ENCODE measurements at regions not wholly inside any gene's neighbourhood (a gene's known extent, or its start where the extent isn't known, plus 50 kb on each side); places are given as distances from the start of the nearest gene placed in this dataset.

- H3K27me3 ChIP-seq (ENCODE audit: insufficient read depth, low read length, poor library complexity): peaks cover 3% of the 10 kb centered on the region
- H3K36me3 ChIP-seq (ENCODE audit: insufficient read depth, low read length): no peaks in the 10 kb centered on the region
- ATAC-seq (ENCODE audit: insufficient read depth, low read depth) (no peak), DNase-seq (no peak)
- H3K9ac ChIP-seq (ENCODE audit: low read depth, low read length): no peak overlapping the region
- no peak overlapping the region for H2AFZ ChIP-seq (ENCODE audit: low read depth, low read length)
- no peaks in the 10 kb centered on the region for H3K4me1 ChIP-seq (ENCODE audit: insufficient read depth, low read length)
- H3K9me3 ChIP-seq (ENCODE audit: insufficient read depth, low read length, severe bottlenecking): no peaks in the 10 kb centered on the region
- TF ChIP-seq EZH2 (IDR thresholded peaks at IDR 0.05; ENCODE audit: borderline replicate concordance, low read depth, low read length, severe bottlenecking) (no peak), CTCF (IDR thresholded peaks at IDR 0.05; ENCODE audit: borderline replicate concordance, extremely low read depth, low read length, poor library complexity, severe bottlenecking) (no peak)
- no peaks in the 10 kb centered on the region for H4K20me1 ChIP-seq (ENCODE audit: insufficient read depth, low read length)
- H3K27ac ChIP-seq (ENCODE audit: low read length): no peak overlapping the region
- H3K79me2 ChIP-seq (ENCODE audit: insufficient read depth, low read length): no peaks in the 10 kb centered on the region
- H3K4me2 ChIP-seq (ENCODE audit: insufficient read depth, low read length): no peak overlapping the region
- no peak overlapping the region for H3K4me3 ChIP-seq (ENCODE audit: low read depth in 1 of 2, low read length in 2 of 2)
Measured at GRCh38 chr11:95549301-95549700, 240.3 kb downstream of the FAM76B start.

GRCh38 chr11:95548416-95548815 is 241.2 kb downstream of the FAM76B start:
- H3K36me3 ChIP-seq (ENCODE audit: insufficient read depth, low read length): no peaks in the 10 kb centered on the region
- TF ChIP-seq EZH2 (IDR thresholded peaks at IDR 0.05; ENCODE audit: borderline replicate concordance, low read depth, low read length, severe bottlenecking) (no peak), CTCF (IDR thresholded peaks at IDR 0.05; ENCODE audit: borderline replicate concordance, extremely low read depth, low read length, poor library complexity, severe bottlenecking) (no peak)
- H3K4me1 ChIP-seq (ENCODE audit: insufficient read depth, low read length): no peaks in the 10 kb centered on the region
- no peaks in the 10 kb centered on the region for H4K20me1 ChIP-seq (ENCODE audit: insufficient read depth, low read length)
- H3K79me2 ChIP-seq (ENCODE audit: insufficient read depth, low read length): no peaks in the 10 kb centered on the region
- H3K9ac ChIP-seq (ENCODE audit: low read depth, low read length): no peak overlapping the region
- H3K4me2 ChIP-seq (ENCODE audit: insufficient read depth, low read length): no peak overlapping the region
- no peak overlapping the region for H2AFZ ChIP-seq (ENCODE audit: low read depth, low read length)
- no peaks in the 10 kb centered on the region for H3K9me3 ChIP-seq (ENCODE audit: insufficient read depth, low read length, severe bottlenecking)
- no peak for ATAC-seq (ENCODE audit: insufficient read depth, low read depth)
- H3K27me3 ChIP-seq (ENCODE audit: insufficient read depth, low read length, poor library complexity): peaks cover 3% of the 10 kb centered on the region
- no peak overlapping the region for H3K4me3 ChIP-seq (ENCODE audit: low read depth in 1 of 2, low read length in 2 of 2)
- DNase-seq: no peak
- H3K27ac ChIP-seq (ENCODE audit: low read length): no peak overlapping the region

- H3K4me1 ChIP-seq (ENCODE audit: insufficient read depth, low read length): no peaks in the 10 kb centered on the region
- no peak overlapping the region for H2AFZ ChIP-seq (ENCODE audit: low read depth, low read length)
- no peak overlapping the region for H3K4me3 ChIP-seq (ENCODE audit: low read depth in 1 of 2, low read length in 2 of 2)
- no peak overlapping the region for H3K9ac ChIP-seq (ENCODE audit: low read depth, low read length)
- no peak for TF ChIP-seq CTCF (IDR thresholded peaks at IDR 0.05; ENCODE audit: borderline replicate concordance, extremely low read depth, low read length, poor library complexity, severe bottlenecking)
- TF ChIP-seq EZH2 (IDR thresholded peaks at IDR 0.05; ENCODE audit: borderline replicate concordance, low read depth, low read length, severe bottlenecking): no peak
- ATAC-seq (ENCODE audit: insufficient read depth, low read depth) (no peak), DNase-seq (no peak)
- H3K27me3 ChIP-seq (ENCODE audit: insufficient read depth, low read length, poor library complexity): peaks cover 3% of the 10 kb centered on the region
- no peak overlapping the region for H3K27ac ChIP-seq (ENCODE audit: low read length)
- no peaks in the 10 kb centered on the region for H4K20me1 ChIP-seq (ENCODE audit: insufficient read depth, low read length)
- H3K36me3 ChIP-seq (ENCODE audit: insufficient read depth, low read length): no peaks in the 10 kb centered on the region
- H3K9me3 ChIP-seq (ENCODE audit: insufficient read depth, low read length, severe bottlenecking): no peaks in the 10 kb centered on the region
- H3K79me2 ChIP-seq (ENCODE audit: insufficient read depth, low read length): no peaks in the 10 kb centered on the region
- H3K4me2 ChIP-seq (ENCODE audit: insufficient read depth, low read length): no peak overlapping the region
Measured at GRCh38 chr11:95547976-95548375, 241.6 kb downstream of the FAM76B start.

- H3K4me3 ChIP-seq (ENCODE audit: low read depth in 1 of 2, low read length in 2 of 2): no peak overlapping the region
- H3K4me1 ChIP-seq (ENCODE audit: insufficient read depth, low read length): no peaks in the 10 kb centered on the region
Measured at GRCh38 chr11:95547186-95547585, 242.4 kb downstream of the FAM76B start.

More at GRCh38 chr11:95547186-95547585, 242.4 kb downstream of the FAM76B start:
- ATAC-seq (ENCODE audit: insufficient read depth, low read depth) (no peak), DNase-seq (no peak)
- H2AFZ ChIP-seq (ENCODE audit: low read depth, low read length): no peak overlapping the region
- H3K9ac ChIP-seq (ENCODE audit: low read depth, low read length): no peak overlapping the region
- H3K9me3 ChIP-seq (ENCODE audit: insufficient read depth, low read length, severe bottlenecking): no peaks in the 10 kb centered on the region
- TF ChIP-seq CTCF (IDR thresholded peaks at IDR 0.05; ENCODE audit: borderline replicate concordance, extremely low read depth, low read length, poor library complexity, severe bottlenecking) (no peak), EZH2 (IDR thresholded peaks at IDR 0.05; ENCODE audit: borderline replicate concordance, low read depth, low read length, severe bottlenecking) (no peak)
- peaks cover 3% of the 10 kb centered on the region for H3K27me3 ChIP-seq (ENCODE audit: insufficient read depth, low read length, poor library complexity)
- H3K4me2 ChIP-seq (ENCODE audit: insufficient read depth, low read length): no peak overlapping the region
- no peaks in the 10 kb centered on the region for H4K20me1 ChIP-seq (ENCODE audit: insufficient read depth, low read length)
- no peaks in the 10 kb centered on the region for H3K36me3 ChIP-seq (ENCODE audit: insufficient read depth, low read length)
- H3K27ac ChIP-seq (ENCODE audit: low read length): no peak overlapping the region
- H3K79me2 ChIP-seq (ENCODE audit: insufficient read depth, low read length): no peaks in the 10 kb centered on the region

All from DND-41 (cell line).